ENCODE measurements at regions not wholly inside any gene's neighbourhood (a gene's known extent, or its start where the extent isn't known, plus 50 kb on each side); places are given as distances from the start of the nearest gene placed in this dataset.

GRCh38 chr16:9567666-9568065 lies 476.2 kb downstream of the HAPSTR1 start:
- Histone ChIP-seq H3K4me1 (ENCODE audit: control insufficient read depth, extremely low read depth, insufficient read depth, low read length) (no peaks in the 10 kb centered on the region), H2AFZ (ENCODE audit: low read length) (no peak overlapping the region), H3K79me2 (ENCODE audit: control insufficient read depth, insufficient read depth, low read length) (no peaks in the 10 kb centered on the region), H3K9me3 (ENCODE audit: control insufficient read depth, insufficient read depth, low read depth, low read length) (no peaks in the 10 kb centered on the region), H3K9ac (ENCODE audit: insufficient read depth, low read length) (no peak overlapping the region), H3K27me3 (ENCODE audit: control insufficient read depth, insufficient read depth, low read length) (no peaks in the 10 kb centered on the region), H4K20me1 (ENCODE audit: control insufficient read depth, extremely low read depth, insufficient read depth, low read length) (no peaks in the 10 kb centered on the region), H3K4me2 (ENCODE audit: extremely low read depth, insufficient read depth, low read length) (no peak overlapping the region), H3K27ac (ENCODE audit: insufficient read depth, low read length) (no peak overlapping the region), H3K4me3 (replicated peaks in 1 of 4; ENCODE audit: control extremely low read depth in 1 of 4, insufficient read depth in 1 of 4, low read depth in 3 of 4, low read length in 4 of 4) (no peak overlapping the region), H3K36me3 (ENCODE audit: control insufficient read depth, insufficient read depth, low read length) (no peaks in the 10 kb centered on the region)
- DNase-seq (ENCODE audit: low read depth in 2 of 2), result no peak
- TF ChIP-seq CTCF (conservative IDR thresholded peaks at IDR 0.05 in 1 of 2, IDR thresholded peaks at IDR 0.05 in 1 of 2; ENCODE audit: low read depth in 1 of 2, low read length in 2 of 2), result no peak
- no peak for TF ChIP-seq EZH2 (IDR thresholded peaks at IDR 0.05; ENCODE audit: low read length, missing control alignments)

- Histone ChIP-seq H3K9me3 (ENCODE audit: control insufficient read depth, insufficient read depth, low read depth, low read length) (no peaks in the 10 kb centered on the region), H3K4me1 (ENCODE audit: control insufficient read depth, extremely low read depth, insufficient read depth, low read length) (no peaks in the 10 kb centered on the region), H3K4me2 (ENCODE audit: extremely low read depth, insufficient read depth, low read length) (no peak overlapping the region), H3K27ac (ENCODE audit: insufficient read depth, low read length) (no peak overlapping the region), H3K36me3 (ENCODE audit: control insufficient read depth, insufficient read depth, low read length) (no peaks in the 10 kb centered on the region), H4K20me1 (ENCODE audit: control insufficient read depth, extremely low read depth, insufficient read depth, low read length) (no peaks in the 10 kb centered on the region), H2AFZ (ENCODE audit: low read length) (no peak overlapping the region), H3K79me2 (ENCODE audit: control insufficient read depth, insufficient read depth, low read length) (no peaks in the 10 kb centered on the region), H3K9ac (ENCODE audit: insufficient read depth, low read length) (no peak overlapping the region), H3K4me3 (replicated peaks in 1 of 4; ENCODE audit: control extremely low read depth in 1 of 4, insufficient read depth in 1 of 4, low read depth in 3 of 4, low read length in 4 of 4) (no peak overlapping the region), H3K27me3 (ENCODE audit: control insufficient read depth, insufficient read depth, low read length) (no peaks in the 10 kb centered on the region)
- DNase-seq (ENCODE audit: low read depth in 2 of 2), result no peak
- TF ChIP-seq EZH2 (IDR thresholded peaks at IDR 0.05; ENCODE audit: low read length, missing control alignments), result no peak
- no peak for TF ChIP-seq CTCF (conservative IDR thresholded peaks at IDR 0.05 in 1 of 2, IDR thresholded peaks at IDR 0.05 in 1 of 2; ENCODE audit: low read depth in 1 of 2, low read length in 2 of 2)
These were observed 476.8 kb downstream of the HAPSTR1 start for GRCh38 chr16:9568261-9568660.

GRCh38 chr16:9570521-9570920 lies 479.1 kb downstream of the HAPSTR1 start:
- no peaks in the 10 kb centered on the region for H3K4me1 ChIP-seq (ENCODE audit: control insufficient read depth, extremely low read depth, insufficient read depth, low read length)
- no peak for TF ChIP-seq CTCF (conservative IDR thresholded peaks at IDR 0.05 in 1 of 2, IDR thresholded peaks at IDR 0.05 in 1 of 2; ENCODE audit: low read depth in 1 of 2, low read length in 2 of 2)
- no peak for TF ChIP-seq EZH2 (IDR thresholded peaks at IDR 0.05; ENCODE audit: low read length, missing control alignments)
- no peak overlapping the region for H3K4me3 ChIP-seq (replicated peaks in 1 of 4; ENCODE audit: control extremely low read depth in 1 of 4, insufficient read depth in 1 of 4, low read depth in 3 of 4, low read length in 4 of 4)
- H3K27me3 ChIP-seq (ENCODE audit: control insufficient read depth, insufficient read depth, low read length), result no peaks in the 10 kb centered on the region
- no peak overlapping the region for H2AFZ ChIP-seq (ENCODE audit: low read length)
- H3K79me2 ChIP-seq (ENCODE audit: control insufficient read depth, insufficient read depth, low read length), result no peaks in the 10 kb centered on the region
- no peaks in the 10 kb centered on the region for H3K9me3 ChIP-seq (ENCODE audit: control insufficient read depth, insufficient read depth, low read depth, low read length)
- no peak overlapping the region for H3K27ac ChIP-seq (ENCODE audit: insufficient read depth, low read length)
- H3K36me3 ChIP-seq (ENCODE audit: control insufficient read depth, insufficient read depth, low read length), result no peaks in the 10 kb centered on the region
- H3K9ac ChIP-seq (ENCODE audit: insufficient read depth, low read length), result no peak overlapping the region
- no peak for DNase-seq (ENCODE audit: low read depth in 2 of 2)
- no peaks in the 10 kb centered on the region for H4K20me1 ChIP-seq (ENCODE audit: control insufficient read depth, extremely low read depth, insufficient read depth, low read length)
- no peak overlapping the region for H3K4me2 ChIP-seq (ENCODE audit: extremely low read depth, insufficient read depth, low read length)

Measured in fibroblast of lung (primary cell).